NCI-H1048 (cell line): ENCODE measurements at regions not wholly inside any gene's neighbourhood (a gene's known extent, or its start where the extent isn't known, plus 50 kb on each side); places are given as distances from the start of the nearest gene placed in this dataset.
"Not testable (repeated sequence)": the region's sequence is repeated elsewhere in the genome, so short reads cannot be mapped to it uniquely, and the experiment has no call there.

Experiments
- DNase-seq: peaks from one replicate; lab custom pipeline; 2025; lab: John Stamatoyannopoulos, UW

DNA sequence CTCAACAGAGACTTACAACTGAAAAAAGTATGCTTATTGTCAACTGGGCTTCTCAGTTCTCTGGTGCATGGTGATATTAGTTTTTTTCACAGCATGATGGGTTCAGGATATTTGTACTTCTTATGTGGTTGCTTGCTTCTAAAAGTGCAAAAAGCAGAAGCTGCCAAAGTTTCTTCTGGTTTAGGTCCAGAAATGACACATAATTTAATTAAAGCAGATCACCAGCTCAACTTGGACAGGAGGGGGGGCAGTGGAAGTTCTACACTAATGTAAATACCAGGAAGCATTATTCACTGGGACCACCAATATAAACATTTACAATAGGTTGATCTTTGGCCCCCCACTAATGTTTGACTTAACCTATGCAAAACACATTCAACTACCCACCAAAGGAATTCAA is 354.8 kb upstream of the BRINP3 start:
- DNase-seq, result no peak

DNA sequence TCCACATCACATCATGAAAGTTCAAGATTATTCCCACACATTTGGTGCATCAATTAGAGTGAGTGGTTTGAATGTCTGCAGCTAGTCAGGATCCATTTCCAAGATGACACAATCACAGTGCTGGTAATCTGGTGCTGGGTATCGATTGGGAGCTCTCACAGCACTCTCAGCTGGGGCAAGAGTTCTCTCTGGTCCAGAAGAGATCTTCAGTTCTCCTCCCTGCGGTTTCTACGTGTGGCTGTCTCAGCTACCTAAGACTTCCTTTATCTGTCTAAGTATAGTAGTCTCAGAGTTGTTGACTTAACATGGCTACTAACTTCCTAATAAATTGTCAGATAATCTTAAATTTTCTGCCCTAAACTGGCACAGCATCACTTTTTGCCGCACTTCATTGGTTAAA is 358.0 kb upstream of the BRINP3 start:
- DNase-seq, result no peak

DNA sequence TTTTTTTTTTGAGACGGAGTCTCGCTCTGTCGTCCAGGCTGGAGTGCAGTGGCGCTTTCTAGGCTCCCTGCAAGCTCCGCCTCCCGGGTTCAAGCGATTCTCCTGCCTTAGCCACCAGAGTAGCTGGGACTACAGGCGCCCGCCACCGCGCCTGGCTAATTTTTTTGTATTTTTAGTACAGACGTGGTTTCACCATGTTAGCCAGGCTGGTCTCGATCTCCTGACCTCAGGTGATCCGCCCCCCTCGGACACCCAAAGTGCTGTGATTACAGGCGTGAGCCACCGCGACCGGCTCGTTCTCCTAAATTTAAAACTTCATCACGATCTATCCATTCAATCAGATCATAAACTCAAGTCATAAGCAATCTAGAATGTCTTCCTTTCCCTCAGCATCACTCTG is 359.5 kb upstream of the BRINP3 start:
- not testable (repeated sequence) for DNase-seq

DNA sequence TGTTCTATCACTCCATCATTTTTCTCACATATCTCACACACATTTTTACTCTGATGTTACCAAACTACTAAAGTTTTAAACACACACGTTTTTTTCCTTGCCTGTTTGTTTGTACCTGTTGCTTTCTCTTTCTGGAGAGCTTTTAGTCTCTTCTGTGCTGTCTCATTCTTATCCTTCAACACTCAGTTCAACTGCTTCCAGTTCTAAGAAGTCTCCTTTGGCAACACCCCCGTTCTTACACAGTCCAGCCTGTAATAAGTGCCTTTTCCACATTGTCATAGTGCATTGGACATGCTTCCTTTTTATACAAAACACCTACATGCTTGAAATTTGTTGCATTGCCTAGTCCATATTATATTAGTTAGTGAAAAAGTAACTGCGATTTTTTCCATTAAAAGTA is 360.2 kb upstream of the BRINP3 start:
- DNase-seq, result no peak

DNA sequence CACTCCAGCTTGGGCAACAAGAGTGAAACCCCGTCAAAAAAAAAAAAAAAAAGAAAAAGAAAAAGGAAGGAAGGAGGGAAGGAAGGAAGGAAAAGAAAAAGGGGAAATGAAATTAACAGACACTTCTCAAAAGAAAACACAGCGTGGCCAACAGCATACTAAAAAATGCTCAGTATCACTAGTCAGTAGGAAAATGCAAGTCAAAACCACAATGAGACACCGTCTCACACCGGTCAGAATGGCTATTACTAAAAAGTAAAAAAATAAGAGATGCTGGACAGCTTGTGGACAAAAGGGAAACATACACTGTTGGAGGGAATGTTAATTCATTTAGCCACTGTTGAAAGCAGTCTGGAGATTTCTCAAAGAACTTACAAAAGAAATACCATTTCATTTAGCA is 369.5 kb upstream of the BRINP3 start:
- no peak for DNase-seq

DNA sequence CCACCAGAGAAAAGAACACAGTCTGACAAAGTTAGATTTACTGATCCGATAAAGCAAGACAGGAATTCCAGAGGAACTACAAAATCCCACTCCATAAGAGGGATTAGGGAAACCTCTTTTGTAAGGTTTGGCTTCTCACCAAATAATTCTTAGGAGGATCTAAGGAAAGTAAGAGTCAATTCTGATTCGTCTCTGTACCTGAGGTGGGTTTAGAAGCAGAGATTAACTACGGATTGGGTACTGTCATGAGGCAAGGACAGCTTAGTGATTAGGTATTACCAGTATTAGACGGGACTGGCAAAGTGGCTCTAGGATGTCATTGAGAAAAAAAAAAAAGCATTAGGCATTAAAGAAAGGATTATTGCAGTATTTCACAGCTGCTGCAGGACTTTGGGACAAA is 371.7 kb upstream of the BRINP3 start:
- DNase-seq, result no peak

DNA sequence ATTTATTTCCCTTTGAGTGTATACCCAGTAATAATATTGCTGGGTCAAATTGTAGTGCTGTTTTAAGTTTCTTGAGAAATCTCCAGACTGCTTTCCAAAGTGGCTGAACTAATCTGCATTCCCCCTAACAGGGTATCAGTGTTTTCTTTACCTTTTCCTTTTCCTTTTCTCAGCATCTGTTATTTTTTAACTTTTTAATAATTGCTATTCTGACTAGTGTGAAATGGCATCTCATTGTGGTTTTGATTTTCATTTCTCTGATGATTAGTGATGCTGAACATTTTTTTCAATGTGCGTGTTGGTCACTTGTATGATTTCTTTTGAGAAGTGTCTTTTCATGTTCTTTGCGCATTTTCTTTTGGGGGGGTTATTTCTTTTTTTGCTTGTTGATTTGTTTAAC is 374.9 kb upstream of the BRINP3 start:
- DNase-seq, result no peak

DNA sequence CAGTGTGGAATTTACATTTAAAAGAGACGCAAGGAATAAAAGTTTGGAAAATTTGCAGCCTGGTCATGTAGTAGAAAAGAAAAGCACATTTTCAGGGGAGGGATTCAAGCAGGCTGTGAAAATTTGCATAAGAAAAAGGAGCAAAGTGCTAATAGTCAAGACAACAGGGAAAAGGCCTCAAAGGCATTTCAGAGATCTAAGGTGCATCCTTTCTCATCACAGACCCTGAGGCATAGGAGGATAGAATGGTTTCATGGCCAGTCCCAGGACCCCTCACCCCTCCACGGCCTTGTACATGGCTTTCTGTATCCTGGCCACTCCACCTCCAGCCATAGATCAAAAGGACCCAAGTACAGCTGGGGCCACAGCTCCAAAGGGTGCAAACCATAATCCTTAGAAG is 380.5 kb upstream of the BRINP3 start:
- no peak for DNase-seq

DNA sequence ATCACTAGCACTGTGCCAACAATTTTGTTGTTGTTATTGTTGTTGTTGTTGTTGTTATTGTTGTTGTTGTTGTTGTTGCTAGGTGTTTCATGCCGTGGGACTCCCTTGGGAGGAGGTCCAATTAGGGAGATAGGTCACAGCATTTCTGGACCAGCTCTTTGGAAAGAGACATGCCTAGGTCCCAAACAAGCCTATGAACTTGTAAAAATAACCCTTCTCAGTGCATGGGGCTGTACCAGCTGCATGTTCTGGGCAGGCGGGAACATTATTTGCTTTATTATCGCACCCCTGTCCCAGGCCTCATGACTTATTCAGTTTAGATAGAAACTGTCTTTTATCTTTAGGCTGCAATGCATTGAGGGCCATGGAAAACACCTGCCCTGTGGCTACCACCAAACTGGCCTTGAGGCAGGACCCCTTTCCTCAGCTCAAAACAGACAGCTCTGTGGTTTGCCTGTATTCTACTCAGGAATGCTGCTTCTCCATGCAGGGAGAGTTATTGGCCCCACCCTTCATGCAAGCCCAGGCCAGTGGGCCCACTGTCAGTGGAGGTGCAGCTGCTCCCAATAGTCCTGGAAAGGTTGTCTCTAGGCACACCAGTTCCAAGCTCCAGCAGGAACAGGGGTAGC is 386.5 kb upstream of the BRINP3 start:
- DNase-seq, result no peak

DNA sequence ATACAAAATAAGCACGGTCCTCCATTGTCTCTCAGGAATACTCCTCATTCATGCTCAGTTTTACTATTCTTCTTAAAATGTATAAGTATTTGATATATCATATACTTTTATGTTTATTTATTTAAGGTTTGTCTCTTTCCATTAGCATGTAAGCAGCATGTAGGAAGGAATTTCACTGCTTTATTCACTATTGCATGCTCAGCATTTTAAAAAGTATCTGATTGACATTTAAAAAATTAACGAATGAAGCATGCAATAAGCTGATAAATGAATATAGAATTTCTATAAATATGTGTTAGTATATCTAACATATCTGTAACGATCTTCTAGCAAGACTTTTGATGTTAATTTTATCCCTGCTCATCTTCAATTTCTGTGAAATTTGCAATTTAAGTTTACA is 402.7 kb upstream of the BRINP3 start:
- no peak for DNase-seq

DNA sequence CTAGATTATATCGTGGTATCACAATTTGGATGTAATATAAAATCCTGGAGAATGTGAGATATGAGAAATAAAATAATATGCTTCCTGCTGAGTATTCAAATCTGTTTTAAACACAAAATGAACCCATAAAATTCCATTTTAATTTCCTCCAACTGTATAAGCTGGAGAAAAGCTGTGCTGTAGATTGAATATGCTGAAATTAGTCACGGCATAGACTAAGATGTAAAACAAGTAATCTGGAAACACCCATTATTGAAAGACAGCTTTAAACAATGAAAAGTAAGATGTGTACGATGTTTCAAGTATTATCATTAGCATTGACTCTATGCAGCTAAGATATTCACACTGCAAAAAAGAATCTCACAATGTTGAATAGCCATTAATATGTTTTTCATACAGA is 403.4 kb upstream of the BRINP3 start:
- no peak for DNase-seq

DNA sequence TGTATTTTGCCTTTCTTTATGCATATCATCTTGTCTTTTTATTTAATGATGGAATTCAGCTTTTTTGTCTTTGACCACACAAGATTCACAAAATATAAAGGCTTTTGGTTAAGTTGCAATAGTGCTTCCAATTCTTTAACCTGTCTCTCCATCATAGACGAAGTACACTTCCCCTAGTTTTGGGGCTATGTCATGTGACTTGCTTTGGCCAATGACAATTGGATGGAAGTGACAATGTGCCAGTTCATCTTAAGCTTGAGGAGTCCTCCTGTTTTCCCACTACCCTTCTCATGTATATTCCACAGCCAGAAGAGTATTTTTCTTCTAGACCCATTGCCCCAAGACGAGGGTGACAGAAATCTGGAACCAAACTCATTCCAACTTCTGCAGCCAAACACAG is 419.6 kb upstream of the BRINP3 start:
- no peak for DNase-seq

DNA sequence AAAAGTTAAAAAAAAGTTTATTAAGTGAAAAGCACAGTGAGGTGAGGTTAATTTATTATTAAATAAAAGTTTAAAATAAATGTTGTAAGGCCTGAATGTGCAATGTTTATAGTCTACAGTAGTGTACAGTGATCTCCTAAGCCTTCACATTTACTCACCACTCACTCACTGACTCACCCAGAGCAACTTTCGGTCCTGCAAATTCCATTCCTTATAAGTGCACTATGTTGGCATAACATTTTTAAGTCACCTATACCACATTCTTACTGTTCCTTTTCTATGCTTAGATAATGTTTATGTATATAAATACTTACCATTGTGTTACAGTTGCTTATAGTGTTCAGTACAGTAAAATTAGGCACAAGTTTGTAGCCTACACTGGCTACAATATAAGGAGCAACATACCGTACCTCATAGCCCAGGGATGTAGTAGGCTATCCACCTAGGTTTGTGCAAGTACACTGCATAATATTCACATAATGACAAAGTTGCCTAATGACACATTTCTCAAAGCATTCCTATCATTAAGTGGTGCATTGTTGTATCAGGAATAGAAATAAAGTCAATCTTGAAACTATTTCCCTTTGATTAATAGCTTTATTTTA is 426.5 kb upstream of the BRINP3 start:
- no peak for DNase-seq

DNA sequence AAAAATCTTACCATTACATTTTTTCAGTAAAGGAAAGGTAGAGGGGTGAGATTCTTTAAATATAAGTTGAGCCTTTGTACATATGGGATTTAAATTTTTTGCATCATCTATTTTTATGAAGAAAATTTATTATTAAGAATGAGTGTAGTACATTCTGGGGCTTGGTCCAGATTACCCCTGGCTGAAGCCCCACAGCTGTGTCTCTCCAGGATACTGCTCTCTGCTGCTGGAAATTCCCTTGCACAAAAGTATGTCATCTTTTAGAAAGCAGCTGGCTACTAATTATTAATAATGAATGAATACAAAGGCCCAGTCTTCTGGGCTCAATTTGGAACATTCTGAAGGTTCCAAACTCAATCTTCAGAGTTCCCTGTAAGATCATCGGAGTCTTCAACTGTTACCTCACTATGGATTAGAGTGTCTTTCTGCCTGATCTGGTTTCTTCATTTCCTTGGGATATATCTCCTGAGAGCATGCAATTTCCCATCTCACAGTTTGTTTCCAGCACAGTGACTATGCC is 428.6 kb upstream of the BRINP3 start:
- no peak for DNase-seq

DNA sequence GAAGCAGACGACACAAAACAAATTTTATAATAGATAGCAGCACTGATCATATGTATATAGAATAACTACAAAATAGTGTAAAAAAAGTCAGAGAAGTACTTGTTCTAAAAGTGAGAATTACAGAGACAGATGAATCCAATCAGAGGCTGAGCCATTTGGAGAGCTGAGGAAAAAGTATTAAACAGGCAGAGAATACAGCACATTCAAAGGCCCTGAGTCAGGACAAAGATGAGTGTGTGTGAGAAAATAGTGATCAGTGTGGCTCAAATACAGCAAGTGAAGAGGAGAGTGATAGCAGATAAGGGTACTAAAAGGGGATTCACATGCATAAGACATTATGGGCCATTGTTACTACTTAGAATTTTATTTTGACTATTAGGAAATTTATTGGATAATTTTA is 430.6 kb upstream of the BRINP3 start:
- no peak for DNase-seq

DNA sequence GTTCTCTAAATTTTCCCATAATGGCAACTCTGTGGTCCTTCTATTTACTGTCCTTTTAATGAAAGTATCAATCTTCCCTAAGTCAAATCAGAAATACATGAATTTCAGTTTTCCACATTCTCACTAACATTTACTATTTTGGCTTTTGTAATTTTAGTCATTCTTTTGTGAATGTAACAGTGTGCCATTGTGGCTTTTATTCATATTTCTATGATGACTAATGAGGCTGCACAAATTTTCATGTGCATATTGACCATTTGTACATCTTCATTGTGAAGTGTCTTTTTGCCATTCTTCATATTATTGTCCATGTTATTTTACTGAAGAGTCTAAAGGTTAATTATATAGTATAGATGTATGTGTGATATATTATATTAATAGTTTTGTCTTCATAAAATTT is 431.0 kb upstream of the BRINP3 start:
- no peak for DNase-seq

DNA sequence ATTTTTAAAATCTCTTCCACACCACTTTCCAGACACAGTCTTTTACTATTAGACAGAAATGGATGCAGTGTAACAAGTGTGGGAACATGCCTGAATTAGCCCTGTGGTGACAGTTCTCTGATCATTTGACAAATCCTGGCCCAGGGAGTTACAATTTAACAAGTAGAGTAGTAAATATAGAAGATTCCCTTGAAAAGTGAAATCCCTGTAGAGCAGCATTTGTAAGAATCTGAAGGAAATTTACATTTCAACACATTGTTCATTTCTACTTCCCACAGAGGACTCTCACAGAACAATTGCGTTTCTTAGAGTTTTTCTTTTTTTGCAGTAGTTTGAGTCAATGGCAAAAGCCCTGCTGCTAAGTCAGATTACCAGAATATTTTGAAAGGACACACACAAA is 458.3 kb upstream of the BRINP3 start:
- no peak for DNase-seq

DNA sequence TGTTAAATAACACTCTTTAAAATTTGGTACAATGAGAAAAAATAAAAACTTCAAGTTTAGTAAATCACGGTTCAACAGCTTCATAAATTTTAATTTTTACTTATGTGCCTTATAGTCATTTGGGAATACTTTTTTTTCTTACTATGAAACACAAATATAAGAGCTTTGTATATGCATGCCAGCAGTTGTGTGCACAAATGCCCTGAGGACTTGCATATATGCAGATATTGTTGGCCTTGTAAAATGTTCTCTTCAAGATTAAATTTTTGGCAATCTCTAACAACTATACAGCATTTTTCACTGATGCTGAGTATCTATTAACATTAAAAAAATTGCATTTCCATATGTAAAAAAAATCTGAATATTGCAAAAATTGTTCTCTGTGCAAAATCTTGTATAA is 458.7 kb upstream of the BRINP3 start:
- DNase-seq, result no peak

DNA sequence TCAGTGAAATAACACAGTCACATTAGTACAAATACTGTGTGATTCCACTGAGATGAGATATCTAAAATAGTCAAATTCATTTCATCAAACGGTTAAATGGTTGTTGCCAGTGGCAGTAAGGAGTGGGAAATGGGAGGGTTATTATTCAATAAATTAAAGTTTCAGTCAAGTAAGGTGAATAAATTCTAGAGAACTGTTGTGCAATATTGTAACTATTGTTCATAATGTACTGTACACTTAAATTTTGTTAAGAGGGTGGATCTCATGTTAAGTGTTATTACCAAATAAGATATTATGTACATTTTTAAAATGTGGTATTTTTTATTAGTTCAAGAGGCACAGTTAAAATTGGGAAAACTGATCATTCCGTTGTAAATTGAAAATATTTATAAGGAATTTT is 463.3 kb upstream of the BRINP3 start:
- no peak for DNase-seq

DNA sequence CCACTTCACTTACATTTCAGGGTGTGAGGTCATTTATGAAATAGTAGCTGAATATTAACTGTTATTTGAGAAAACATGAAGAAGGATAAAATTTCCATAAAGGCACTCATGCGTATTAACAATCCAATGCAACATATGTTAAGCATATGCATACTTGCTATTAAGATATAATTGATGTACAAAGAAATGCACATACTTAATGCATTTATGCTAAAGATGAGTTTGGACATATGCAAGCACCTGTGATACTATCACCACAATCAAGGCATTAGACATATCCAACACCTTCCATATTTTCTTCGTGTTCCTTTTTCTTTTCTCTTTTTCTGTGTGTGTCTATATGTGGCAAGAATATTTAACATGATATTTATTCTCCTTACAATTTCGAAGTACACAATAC is 464.8 kb upstream of the BRINP3 start:
- DNase-seq, result no peak

DNA sequence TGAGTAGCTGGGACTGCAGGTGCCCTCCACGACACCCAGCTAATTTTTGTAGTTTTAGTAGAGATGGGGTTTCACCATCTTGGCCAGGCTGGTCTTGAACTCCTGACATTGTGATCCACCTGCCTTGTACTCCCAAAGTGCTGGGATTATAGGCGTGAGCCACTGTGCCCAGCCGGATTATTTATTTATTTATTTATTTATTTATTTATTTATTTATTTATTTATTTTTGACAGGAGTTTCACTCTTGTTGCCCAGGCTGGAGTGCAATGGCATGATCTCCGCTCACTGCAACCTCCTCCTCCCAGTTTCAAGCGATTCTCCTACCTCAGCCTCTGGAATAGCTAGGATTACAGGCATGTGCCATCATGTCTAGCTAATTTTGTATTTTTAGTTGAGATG is 466.1 kb upstream of the BRINP3 start:
- DNase-seq, result not testable (repeated sequence)

DNA sequence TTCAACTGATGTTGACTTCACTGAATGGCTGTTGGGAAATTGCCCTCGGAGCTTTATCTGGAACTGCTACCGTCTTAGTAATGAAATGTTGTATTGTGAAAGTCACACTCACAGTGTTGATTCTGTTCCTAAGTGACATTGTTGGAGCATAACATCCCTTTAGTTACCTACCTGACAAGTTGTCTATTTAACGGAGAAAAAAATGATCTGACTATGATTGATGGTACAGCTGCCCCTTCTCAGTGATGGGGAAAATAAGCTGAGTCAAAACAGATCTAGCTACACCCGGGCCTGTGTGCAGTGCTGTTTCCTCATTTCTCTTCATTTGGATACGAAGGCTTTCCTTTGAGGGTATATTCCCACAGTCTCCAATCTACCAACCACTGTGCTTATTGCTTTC is 472.3 kb upstream of the BRINP3 start:
- no peak for DNase-seq

DNA sequence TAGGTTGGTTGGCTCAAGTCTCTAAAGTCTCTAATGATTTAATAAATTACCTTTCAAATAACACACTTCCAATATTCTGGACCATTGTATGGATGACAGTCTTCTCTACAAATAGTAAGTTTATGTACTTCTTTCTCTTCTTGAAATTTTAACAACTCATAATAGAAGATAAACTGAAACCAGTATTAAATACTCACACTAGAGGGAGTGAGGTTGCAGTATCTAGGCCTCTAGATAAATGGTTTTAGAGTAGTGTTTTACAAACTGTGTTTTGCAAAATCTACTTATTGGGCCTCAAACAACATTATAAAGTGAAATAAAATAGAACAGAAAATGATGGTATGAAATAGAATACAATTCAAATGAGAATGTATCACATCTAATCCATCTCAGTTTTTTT is 479.9 kb upstream of the BRINP3 start:
- no peak for DNase-seq

DNA sequence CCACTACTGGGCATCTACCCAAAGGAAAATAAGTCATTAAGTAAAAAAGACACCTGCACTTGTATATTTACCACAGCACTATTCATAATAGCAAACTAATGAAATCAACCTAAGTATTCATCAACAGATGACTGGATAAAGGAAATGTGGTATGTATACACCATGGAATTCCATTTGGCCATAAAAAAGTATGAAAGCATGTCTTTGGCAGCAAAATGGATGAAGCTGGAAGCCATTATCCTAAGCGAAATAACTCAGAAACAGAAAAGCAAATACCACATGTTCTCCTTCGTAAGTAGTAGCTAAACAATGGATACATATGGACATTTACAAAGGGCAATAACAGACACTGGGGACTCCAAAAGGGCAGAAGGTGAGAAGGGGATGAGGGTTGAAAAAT is 485.7 kb upstream of the BRINP3 start:
- no peak for DNase-seq
